DND-41 (cell line): ENCODE measurements at regions not wholly inside any gene's neighbourhood (a gene's known extent, or its start where the extent isn't known, plus 50 kb on each side); places are given as distances from the start of the nearest gene placed in this dataset.
"Not testable (repeated sequence)": the region's sequence is repeated elsewhere in the genome, so short reads cannot be mapped to it uniquely, and the experiment has no call there.

Source experiments
- EZH2 ChIP-seq: IDR thresholded peaks from 3 replicates; pipeline ENCODE4 v1.6.1; 2012; ENCODE audit warnings: borderline replicate concordance, low read depth, mild to moderate bottlenecking, moderate library complexity, low read length, inconsistent platforms; ENCODE audit not compliant: severe bottlenecking
- TF ChIP-seq, protein P1 (sequence below): IDR thresholded peaks from 2 replicates; pipeline ENCODE4 v1.5.1; 2012; ENCODE audit warnings: borderline replicate concordance, low read length, moderate library complexity, mild to moderate bottlenecking; ENCODE audit not compliant: poor library complexity, severe bottlenecking; ENCODE audit errors: extremely low read depth

DNA sequence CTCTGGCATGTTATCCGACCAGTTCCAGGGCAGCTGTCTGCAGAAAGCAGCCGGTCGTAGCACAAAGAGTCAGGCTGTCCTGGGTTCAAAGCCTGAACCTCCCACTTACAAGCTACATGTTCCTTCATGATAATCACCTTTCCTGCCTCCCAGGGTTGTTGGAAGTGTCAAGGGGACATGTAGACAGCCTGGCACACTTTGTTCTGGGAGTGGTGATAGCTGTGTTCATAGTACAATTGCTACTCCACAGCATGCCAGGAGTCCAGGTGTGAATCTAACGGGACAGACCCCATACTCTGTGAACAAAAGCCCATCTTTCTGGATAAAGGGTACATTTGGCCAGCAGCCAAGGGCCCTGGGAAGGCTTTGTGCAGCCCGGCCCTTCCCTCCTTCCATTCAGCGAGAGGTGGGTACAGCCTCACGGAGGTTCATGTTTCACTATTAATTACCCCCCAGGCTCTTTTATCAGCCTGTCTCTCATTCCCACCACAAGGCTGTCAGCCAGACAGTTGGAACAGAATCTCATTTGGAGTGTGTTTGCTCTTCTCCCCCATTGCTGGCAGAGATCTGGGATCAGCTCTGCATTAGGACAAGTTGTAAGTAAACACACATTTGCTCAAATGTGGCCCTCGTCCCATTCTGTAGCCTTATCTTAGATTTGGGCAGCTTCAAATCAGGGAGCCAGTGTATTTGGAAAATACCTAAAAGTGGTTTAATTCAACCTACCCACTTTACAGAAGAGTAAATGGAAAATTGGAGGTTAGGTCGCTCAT, 101.2 kb downstream of the PROP1 start:
- TF ChIP-seq, protein P1, sequence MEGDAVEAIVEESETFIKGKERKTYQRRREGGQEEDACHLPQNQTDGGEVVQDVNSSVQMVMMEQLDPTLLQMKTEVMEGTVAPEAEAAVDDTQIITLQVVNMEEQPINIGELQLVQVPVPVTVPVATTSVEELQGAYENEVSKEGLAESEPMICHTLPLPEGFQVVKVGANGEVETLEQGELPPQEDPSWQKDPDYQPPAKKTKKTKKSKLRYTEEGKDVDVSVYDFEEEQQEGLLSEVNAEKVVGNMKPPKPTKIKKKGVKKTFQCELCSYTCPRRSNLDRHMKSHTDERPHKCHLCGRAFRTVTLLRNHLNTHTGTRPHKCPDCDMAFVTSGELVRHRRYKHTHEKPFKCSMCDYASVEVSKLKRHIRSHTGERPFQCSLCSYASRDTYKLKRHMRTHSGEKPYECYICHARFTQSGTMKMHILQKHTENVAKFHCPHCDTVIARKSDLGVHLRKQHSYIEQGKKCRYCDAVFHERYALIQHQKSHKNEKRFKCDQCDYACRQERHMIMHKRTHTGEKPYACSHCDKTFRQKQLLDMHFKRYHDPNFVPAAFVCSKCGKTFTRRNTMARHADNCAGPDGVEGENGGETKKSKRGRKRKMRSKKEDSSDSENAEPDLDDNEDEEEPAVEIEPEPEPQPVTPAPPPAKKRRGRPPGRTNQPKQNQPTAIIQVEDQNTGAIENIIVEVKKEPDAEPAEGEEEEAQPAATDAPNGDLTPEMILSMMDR, result not testable (repeated sequence)
- not testable (repeated sequence) for TF ChIP-seq EZH2
